ENCODE measurements at regions not wholly inside any gene's neighbourhood (a gene's known extent, or its start where the extent isn't known, plus 50 kb on each side); places are given as distances from the start of the nearest gene placed in this dataset.
A peak's percentile ranks its signal among the peaks of the same experiment; 100 is the strongest.
"Not testable (repeated sequence)": the region's sequence is repeated elsewhere in the genome, so short reads cannot be mapped to it uniquely, and the experiment has no call there.

DNA sequence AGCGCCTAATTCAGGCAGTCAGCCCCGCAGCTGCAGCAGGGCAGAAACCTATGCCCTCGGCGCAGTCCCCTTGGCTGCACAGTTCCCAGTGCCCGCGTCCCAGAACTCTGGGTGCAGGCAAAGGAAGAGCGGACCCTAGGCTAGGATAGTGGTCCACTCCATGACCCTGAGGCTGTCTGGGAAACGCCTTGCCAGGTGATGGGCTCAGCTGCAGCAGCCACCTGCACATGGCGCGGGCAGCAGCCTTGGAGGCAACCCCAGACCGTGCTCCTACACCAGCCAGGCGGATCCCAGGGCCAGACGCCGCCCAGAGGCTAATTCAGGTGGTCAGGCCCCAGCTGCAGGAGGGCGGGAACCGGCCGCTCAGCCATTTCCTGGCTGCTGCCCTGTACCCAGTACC lies 83.0 kb downstream of the POTEC start:
- in situ Hi-C loops (cut with HindIII; ENCODE audit: low pct_unique_long_range_greater_than_20kb, low sequenced_read_pairs); DNase-seq (ENCODE audit: low read depth): not testable (repeated sequence)

DNA sequence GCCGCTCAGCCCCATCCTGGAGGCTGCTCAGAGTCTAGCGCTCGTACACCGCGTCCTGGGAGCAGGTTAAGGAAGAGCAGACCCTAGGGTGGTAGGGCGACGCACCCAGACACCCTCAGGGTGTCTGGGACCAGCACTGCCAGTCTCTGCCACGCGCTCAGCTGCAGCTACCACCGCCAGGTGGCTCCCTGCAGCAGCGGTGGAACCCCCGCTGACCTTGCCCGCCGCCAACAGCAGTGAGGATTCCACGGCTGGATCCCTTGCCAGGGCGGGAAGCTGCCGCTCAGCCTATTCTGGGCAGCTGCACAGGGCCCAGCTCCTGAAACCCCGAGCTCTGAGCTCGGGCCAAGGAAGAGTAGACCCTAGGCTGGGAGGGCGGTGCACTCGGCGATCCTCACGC lies 83.6 kb downstream of the POTEC start:
- DNase-seq (ENCODE audit: low read depth); in situ Hi-C loops (cut with HindIII; ENCODE audit: low pct_unique_long_range_greater_than_20kb, low sequenced_read_pairs): not testable (repeated sequence)

DNA sequence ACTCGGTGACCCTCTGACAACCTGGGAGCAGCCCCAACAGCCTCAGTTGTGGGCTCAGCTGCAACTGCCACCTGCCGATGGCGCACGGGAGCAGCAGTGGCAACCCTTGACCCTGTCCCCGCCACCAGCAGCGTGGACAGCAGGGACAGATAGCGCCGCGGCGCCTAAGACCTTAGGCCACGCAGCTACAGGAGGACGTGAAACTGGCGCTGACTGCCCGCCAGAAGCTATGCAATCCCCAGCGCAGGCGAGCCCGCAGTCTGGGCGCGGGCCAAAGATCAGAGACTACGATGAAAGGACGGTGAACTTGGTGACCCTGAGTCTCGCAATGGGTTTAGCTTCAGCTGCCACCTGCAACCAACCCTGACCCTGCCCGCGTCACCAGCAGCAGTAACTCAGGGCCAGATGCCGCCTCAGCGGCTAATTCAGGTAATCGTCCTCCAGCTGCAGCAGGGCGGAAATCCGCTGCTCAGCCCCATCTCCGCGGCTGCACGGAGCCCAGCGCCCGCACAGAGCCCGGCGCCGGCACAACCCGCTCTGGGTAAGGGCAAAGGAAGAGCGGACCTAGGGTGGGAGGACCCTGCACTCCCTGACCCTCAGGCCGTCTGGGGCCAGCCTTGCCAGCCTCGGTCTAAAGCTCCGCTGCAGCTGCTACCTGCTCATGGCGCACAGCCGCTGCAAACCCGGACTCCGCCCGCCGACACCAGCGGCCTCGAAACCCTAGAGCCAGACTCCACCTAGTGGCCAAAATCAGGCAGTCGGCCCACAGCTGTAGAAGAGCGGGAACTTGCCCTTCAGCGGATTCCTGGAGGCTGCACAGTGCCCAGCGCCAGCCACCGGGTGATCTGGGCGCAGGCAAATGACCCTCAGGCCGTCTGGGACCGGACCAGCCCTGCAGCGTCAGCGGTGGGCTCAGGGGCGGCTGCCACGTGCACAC lies 85.1 kb downstream of the POTEC start:
- in situ Hi-C loops (cut with HindIII; ENCODE audit: low pct_unique_long_range_greater_than_20kb, low sequenced_read_pairs), result not testable (repeated sequence)
- DNase-seq (ENCODE audit: low read depth), result peak; percentile 36

DNA sequence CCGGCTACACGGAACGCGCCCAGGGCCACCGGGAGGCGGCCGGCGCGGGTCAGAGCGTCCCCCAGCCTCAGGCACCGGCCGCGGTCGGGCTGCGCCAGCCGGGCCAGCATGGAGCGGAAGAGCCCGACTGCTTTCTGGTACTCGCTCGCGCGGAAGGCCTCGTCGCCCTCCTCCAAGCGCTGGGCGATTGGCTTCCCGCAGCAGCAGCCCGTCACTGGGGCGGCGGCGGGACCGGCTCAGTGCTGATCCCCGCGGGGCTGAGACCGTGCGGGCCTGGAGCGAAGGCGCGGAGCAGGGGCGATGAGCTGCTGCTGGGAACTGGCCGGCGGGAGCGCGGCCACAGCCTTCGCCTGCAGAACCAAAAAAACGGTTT lies 92.8 kb downstream of the POTEC start:
- in situ Hi-C loops (cut with HindIII; ENCODE audit: low pct_unique_long_range_greater_than_20kb, low sequenced_read_pairs), result not testable (repeated sequence)
- peak; percentile 37 for DNase-seq (ENCODE audit: low read depth)

DNA sequence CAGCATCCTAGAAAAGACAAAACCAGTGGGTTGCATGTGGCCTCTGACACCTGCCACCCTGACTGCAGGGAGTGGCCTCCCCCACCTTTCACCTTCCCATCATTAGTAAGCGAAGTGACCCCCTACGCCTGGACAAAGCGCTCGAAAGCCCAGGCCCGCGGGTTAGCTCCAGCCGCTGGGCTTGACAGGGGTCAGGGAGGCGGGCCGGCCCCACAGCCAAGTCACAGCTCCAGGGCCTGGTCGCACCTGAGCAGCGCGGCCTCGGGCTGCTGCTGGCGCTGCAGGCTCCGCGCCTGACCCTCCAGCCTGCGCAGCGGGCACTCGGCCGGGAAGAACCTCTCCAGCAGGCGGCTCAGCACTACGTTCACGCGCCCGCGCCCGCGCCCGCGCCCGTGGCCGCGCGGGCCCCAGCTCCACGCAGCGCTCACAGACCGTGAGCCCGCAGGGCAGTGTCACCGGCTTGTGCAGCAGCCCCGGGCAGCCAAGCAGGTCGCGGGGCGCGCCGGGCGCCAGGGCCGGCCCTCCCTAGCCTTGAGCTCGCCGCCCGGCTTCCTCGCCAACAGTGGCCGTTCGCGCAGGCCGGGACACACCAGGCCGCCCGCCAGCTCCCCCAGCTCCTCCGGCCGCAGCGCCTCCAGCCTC lies 93.3 kb downstream of the POTEC start:
- in situ Hi-C loops (cut with HindIII; ENCODE audit: low pct_unique_long_range_greater_than_20kb, low sequenced_read_pairs), result not testable (repeated sequence)
- DNase-seq (ENCODE audit: low read depth), result peak; percentile 64

DNA sequence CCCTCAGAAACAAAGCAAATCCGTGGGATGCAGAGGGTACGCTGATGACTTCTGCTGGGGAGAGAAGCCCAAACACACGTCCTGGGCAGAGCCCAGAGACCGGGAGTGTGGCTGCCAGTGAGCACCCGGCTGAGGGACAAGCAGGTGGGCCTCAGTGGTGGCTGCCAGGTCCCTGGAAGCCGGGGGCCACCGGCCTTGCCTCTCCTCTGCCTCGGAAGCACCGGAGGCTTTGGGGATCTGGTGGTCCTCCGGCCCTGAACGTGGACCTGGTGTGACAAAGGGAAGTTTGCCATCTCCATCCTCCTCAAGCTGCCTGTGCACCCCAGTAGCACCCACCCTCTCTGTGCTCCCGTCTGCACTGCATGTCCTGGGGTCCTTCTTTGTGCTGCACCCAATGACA lies 94.3 kb downstream of the POTEC start:
- DNase-seq (ENCODE audit: low read depth); in situ Hi-C loops (cut with HindIII; ENCODE audit: low pct_unique_long_range_greater_than_20kb, low sequenced_read_pairs): not testable (repeated sequence)

DNA sequence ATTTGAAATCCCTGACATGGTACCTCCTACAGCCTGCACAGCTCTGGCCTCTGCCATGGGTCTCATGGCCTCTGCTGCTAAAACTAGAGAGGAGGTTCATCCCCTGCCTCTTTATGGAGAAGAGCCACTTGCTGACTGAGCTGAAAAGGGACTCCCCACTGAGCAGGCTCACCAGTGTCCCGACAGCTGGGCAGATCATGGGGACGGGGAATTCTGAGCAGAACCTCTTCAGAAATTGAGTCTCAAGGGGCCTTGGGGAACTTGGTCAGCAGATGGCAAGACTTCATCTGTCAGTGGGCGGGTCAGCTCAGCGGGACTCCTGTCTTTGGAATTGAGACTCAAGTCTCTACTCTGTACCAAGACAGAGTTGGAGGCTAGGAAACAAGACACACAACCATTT lies 95.7 kb downstream of the POTEC start:
- DNase-seq (ENCODE audit: low read depth); in situ Hi-C loops (cut with HindIII; ENCODE audit: low pct_unique_long_range_greater_than_20kb, low sequenced_read_pairs): not testable (repeated sequence)

DNA sequence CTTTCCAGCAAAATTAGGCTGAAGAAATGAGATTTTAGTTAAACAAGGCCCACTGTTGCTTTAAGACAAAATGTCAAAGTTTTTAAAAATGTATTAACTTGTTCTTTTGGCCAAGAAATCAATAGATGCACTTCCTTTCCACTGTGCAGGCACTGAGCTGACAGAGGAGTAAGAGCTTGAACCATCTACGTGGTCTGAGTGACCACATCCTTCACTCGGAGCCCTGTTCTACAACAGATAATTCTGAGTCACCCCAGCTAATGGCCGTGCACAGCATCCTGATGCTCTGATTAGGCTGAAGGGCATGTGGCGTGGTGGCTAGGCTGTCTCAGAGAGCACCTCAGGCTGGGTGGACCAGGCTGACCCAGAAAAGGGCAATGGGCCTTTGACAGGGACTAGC lies 107.9 kb downstream of the POTEC start:
- in situ Hi-C loops (cut with HindIII; ENCODE audit: low pct_unique_long_range_greater_than_20kb, low sequenced_read_pairs); DNase-seq (ENCODE audit: low read depth): not testable (repeated sequence)

DNA sequence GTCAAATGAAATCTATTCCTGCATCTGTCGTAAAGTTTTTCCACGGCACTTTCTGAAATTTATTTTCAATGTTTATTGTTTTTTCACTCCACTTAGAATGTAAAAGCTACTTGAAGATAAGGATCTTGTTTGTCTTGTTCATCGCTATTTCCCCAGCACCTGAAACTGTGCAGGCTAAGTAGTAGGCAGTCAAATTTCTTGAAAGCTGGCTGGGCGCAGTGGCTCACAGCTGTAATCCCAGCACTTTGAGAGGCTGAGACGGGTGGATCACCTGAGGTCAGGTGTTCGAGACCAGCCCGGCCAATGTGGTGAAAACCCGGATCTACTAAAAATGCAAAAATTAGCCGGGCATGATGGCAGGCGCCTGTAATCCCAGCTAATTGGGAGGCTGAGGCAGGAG lies 111.0 kb downstream of the POTEC start:
- in situ Hi-C loops (cut with HindIII; ENCODE audit: low pct_unique_long_range_greater_than_20kb, low sequenced_read_pairs); DNase-seq (ENCODE audit: low read depth): not testable (repeated sequence)

DNA sequence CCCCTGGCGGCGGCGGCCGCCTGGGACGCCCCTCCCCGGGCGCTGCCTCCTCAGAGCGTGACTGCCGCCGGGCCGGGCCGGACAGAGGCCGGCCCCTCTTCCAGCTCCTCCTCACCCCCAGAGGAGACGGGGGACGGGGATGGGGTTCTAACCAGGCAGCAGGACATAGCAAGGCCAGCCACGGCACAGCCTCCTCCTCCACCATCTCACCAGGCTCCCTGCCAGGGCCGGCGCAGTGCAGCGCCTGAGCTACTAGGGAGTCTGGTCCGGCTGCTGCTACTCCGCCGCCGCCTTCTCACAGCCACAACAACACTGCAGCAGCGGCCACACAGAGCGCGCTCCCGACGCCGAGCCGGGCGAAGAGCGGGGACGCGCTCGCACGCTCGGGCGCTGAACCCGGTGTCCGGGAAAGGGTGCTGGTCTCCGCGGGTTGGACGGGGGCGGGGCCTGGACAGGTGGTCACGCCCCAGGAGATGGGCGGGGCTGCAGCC lies 112.3 kb downstream of the POTEC start:
- peak; percentile 92 for DNase-seq (ENCODE audit: low read depth)
- in situ Hi-C loops (cut with HindIII; ENCODE audit: low pct_unique_long_range_greater_than_20kb, low sequenced_read_pairs), result not testable (repeated sequence)

DNA sequence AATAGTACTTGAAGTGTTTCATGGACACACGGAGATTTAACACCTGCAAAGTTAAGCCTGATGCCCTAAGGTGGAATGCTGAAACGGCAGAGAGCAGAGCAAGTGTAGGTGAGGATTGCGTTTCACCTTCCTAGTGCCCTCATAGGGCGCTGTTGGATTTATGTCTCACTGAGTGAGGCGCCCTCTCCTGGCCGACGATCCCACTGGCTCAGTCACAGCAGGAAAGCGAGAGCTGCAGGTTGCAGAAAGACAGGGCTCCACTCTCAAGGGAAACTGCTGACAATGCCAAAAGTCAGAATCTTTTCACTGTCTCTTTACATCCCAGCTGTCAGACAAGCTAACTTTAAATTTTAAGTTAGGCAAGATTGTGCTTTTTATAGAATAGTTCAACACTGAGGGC lies 127.6 kb downstream of the POTEC start:
- in situ Hi-C loops (cut with HindIII; ENCODE audit: low pct_unique_long_range_greater_than_20kb, low sequenced_read_pairs), result not testable (repeated sequence)
- DNase-seq (ENCODE audit: low read depth), result peak; percentile 22

DNA sequence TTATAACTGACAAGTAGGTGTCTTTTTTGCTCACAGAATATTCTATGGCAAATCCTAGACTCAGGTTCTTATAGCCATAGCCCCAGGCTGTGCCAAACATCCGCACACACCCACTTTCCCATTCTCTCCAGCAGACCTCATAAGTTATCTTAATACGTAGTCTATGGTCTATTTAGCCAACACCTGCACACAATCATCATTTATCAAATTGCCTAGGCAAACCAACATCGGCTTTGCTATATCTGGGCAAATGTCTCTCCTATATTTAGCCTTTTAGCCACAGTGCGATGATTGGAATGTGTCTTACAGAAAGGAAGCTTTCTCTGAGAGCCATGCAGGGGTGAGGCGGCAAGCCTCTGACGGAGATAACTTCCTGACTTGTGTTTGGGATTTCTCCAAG lies 128.0 kb downstream of the POTEC start:
- in situ Hi-C loops (cut with HindIII; ENCODE audit: low pct_unique_long_range_greater_than_20kb, low sequenced_read_pairs); DNase-seq (ENCODE audit: low read depth): not testable (repeated sequence)

DNA sequence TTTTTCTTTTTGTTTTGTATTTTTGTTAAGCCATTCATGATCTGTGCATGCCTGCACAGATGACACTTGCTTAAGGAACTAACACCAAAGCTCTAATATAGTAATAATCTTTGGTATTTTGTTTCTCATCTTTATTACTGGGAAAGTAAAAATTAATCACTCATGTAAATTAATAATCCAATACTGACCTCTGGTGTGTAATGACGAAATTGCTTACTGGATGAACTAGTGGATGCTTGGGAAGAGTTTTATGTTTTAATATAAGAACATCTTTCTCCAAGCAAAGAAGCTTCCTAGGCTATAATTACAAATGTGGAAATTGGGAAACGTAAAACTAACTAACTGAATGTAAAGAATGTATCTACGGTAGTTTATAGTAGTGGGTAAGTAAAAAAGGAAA lies 147.9 kb downstream of the POTEC start:
- in situ Hi-C loops (cut with HindIII; ENCODE audit: low pct_unique_long_range_greater_than_20kb, low sequenced_read_pairs); DNase-seq (ENCODE audit: low read depth): not testable (repeated sequence)

DNA sequence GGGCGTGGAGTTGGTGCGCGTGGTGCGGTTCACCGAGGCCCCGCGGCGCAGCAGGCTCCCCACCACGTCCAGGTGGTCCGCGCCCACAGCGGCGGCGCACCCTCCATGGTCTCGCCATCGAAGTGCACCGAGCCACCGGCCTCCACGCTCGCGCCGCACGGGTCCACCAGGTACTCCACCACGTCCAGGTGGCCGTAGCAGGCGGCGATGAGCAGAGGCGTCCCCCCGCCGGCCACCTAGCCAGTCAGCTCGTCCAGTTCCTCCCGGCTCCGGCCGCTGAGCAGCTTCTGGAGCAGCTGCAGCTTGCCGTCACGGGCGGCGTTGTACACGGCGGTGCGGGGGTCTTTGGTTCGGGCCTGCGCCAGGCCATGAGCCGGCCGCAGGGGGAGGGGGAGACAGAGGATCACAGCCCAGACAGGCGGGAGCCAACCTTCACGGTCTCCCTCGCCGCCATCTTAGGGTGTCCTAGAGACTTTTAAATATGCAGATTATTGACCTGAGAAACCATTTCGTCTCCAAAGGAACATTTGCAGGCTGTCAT lies 149.8 kb downstream of the POTEC start:
- in situ Hi-C loops (cut with HindIII; ENCODE audit: low pct_unique_long_range_greater_than_20kb, low sequenced_read_pairs); DNase-seq (ENCODE audit: low read depth): not testable (repeated sequence)

DNA sequence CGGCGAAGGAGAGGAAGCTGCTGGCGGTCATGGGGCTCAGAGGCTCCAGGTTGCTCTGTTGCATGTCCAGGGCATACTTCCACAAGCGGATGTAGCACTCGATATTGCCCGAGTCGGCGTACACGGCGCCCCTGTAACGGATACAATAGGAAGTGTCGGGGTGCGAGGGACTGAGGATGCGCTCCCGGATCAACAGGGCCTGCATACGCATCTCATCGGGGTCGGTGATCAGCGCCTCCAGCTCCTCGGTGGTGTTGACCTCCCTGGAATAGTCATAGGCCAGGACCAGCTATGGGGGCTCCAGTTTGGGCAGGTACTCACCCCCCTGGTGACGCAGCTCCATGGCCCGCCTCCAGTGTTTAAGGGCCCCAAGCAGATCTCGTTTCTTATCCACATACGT lies 150.8 kb downstream of the POTEC start:
- DNase-seq (ENCODE audit: low read depth); in situ Hi-C loops (cut with HindIII; ENCODE audit: low pct_unique_long_range_greater_than_20kb, low sequenced_read_pairs): not testable (repeated sequence)

DNA sequence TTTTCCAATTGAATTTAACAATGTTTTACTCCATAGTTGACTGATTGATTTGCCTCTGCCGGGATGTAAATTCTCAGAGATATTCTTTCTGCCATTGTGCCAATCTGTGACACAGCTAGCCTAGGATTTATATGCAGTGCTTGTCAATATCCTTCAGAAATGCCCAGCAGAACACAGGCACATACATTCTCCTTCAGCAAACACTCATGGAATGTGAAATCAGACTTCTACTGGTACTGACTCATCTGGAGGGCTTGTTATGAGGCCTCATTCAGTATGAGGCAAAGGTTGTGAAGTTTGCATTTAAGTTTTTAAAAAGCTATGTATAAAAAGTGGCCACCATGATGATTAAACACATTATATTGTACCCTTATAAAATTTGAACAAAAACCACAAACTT lies 158.4 kb downstream of the POTEC start:
- in situ Hi-C loops (cut with HindIII; ENCODE audit: low pct_unique_long_range_greater_than_20kb, low sequenced_read_pairs); DNase-seq (ENCODE audit: low read depth): not testable (repeated sequence)

DNA sequence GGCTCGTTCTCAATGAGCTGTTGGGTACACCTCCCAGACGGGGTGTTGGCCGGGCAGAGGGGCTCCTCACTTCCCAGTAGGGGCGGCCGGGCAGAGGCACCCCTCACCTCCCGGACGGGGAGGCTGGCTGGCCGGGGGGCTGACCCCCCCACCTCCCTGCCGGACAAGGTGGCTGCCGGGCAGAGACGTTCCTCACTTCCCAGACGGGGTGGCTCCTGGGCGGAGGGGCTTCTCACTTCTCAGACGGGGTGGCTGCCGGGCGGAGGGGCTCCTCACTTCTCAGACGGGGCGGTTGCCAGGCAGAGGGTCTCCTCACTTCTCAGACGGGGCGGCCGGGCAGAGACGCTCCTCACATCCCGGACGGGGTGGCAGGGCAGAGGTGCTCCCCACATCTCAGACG lies 160.7 kb downstream of the POTEC start:
- DNase-seq (ENCODE audit: low read depth); in situ Hi-C loops (cut with HindIII; ENCODE audit: low pct_unique_long_range_greater_than_20kb, low sequenced_read_pairs): not testable (repeated sequence)

DNA sequence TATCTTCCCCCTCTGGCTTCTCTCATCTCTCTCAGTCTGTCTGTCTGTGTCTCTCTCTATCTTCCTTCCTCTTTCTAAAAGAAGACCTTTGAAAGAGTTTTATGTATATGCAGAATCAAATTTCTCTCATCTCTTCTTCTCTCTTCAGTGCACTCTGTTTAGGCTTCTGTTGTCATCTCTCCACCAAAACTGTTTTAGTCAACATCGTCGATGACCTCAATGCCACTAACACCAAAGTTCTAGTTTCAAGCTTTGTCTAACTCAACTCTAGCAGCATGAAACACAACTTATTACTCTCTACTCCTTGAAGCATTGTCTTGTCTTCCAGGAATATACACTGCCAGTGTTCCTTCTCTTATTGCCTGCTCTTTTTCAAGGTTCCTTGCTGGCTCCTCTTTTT lies 163.9 kb downstream of the POTEC start:
- in situ Hi-C loops (cut with HindIII; ENCODE audit: low pct_unique_long_range_greater_than_20kb, low sequenced_read_pairs); DNase-seq (ENCODE audit: low read depth): not testable (repeated sequence)

DNA sequence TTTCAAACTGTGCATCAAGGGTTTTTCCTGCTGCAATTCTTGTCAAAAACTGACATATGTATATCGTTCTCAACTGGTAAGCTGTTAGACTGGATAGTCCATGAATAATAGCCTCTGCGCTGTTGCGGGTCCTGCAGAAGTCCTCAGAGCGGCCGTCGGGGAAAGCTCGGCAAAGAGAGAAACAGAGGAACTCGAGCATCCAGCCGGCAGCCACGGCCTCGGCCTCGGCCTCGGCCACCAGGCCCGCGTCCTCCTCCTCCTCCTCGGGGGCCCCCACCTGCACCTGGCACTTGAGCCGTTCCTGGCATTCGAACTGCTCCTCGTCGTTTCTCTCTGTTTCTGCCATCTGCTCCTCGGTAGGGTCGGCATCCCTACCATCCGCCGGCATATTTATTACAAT lies 165.0 kb downstream of the POTEC start:
- in situ Hi-C loops (cut with HindIII; ENCODE audit: low pct_unique_long_range_greater_than_20kb, low sequenced_read_pairs); DNase-seq (ENCODE audit: low read depth): not testable (repeated sequence)

All from Caki2 (cell line).